Lower leg skin (tissue), 3 donors: ENCODE measurements at regions not wholly inside any gene's neighbourhood (a gene's known extent, or its start where the extent isn't known, plus 50 kb on each side); places are given as distances from the start of the nearest gene placed in this dataset.

ENCODE experiments used
- POLR2A ChIP-seq, 2 donors: fragments of 450-650 bp; IDR thresholded peaks; one replicate each; pipeline ENCODE4 v1.6.1; 2016 to 2017; ENCODE audit warnings: antibody characterized with exemption in 2 of 2, mild to moderate bottlenecking in 1 of 2, moderate library complexity in 1 of 2
- TF ChIP-seq, protein P1 (sequence below), 3 donors: fragments of 450-650 bp; IDR thresholded peaks; one replicate each; pipeline ENCODE4 v1.5.1; 2016; ENCODE audit warnings: antibody characterized with exemption in 3 of 3, mild to moderate bottlenecking in 3 of 3, moderate library complexity in 2 of 3

DNA sequence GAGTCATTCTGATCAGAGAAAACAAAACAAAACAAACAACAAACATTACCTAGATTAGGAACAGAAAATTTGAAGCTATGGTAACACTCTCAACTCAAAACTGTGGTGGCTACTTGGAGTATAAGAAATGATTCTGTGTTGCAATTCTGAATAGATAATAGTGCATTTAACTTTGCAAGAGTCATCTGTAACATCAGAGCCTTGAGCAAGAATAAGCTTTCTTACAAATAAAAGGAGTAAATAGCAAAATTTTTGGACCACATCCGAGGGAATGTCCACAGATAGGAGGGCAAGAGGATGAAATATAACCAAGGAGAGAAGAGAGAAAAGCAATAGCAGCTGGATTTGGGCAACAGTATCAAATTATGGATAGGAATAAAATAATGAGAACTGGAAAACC is 1090.6 kb downstream of the SLC6A15 start:
- TF ChIP-seq, protein P1, sequence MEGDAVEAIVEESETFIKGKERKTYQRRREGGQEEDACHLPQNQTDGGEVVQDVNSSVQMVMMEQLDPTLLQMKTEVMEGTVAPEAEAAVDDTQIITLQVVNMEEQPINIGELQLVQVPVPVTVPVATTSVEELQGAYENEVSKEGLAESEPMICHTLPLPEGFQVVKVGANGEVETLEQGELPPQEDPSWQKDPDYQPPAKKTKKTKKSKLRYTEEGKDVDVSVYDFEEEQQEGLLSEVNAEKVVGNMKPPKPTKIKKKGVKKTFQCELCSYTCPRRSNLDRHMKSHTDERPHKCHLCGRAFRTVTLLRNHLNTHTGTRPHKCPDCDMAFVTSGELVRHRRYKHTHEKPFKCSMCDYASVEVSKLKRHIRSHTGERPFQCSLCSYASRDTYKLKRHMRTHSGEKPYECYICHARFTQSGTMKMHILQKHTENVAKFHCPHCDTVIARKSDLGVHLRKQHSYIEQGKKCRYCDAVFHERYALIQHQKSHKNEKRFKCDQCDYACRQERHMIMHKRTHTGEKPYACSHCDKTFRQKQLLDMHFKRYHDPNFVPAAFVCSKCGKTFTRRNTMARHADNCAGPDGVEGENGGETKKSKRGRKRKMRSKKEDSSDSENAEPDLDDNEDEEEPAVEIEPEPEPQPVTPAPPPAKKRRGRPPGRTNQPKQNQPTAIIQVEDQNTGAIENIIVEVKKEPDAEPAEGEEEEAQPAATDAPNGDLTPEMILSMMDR (IDR thresholded peaks at IDR 0.05) = no peak
- no peak for TF ChIP-seq POLR2A (IDR thresholded peaks at IDR 0.05)
